Glutamatergic neuron (in vitro differentiated cells): ENCODE measurements at regions not wholly inside any gene's neighbourhood (a gene's known extent, or its start where the extent isn't known, plus 50 kb on each side); places are given as distances from the start of the nearest gene placed in this dataset.

Experiments used
- DNase-seq: peaks from one replicate; pipeline ENCODE4 v3.0.0; 2022
- H3K27ac Mint-ChIP-seq: one replicate; pipeline ENCODE4 v1.8.0; 2020; ENCODE audit warnings: mild to moderate bottlenecking, mixed read lengths, inconsistent platforms; ENCODE audit not compliant: unreplicated experiment
- H3K27me3 Mint-ChIP-seq: one replicate; pipeline ENCODE4 v1.8.0; 2020; ENCODE audit warnings: mild to moderate bottlenecking, moderate library complexity, mixed read lengths, inconsistent platforms; ENCODE audit not compliant: unreplicated experiment
- H3K36me3 Mint-ChIP-seq: one replicate; pipeline ENCODE4 v1.8.0; 2020; ENCODE audit warnings: mild to moderate bottlenecking, mixed read lengths, inconsistent platforms; ENCODE audit not compliant: unreplicated experiment
- H3K4me1 Mint-ChIP-seq: one replicate; pipeline ENCODE4 v1.8.0; 2020; ENCODE audit warnings: mild to moderate bottlenecking, low read depth, mixed read lengths, inconsistent platforms; ENCODE audit not compliant: unreplicated experiment
- H3K4me3 Mint-ChIP-seq: one replicate; pipeline ENCODE4 v1.8.0; 2020; ENCODE audit warnings: mild to moderate bottlenecking, mixed read lengths, inconsistent platforms; ENCODE audit not compliant: unreplicated experiment
- H3K9me3 Mint-ChIP-seq: one replicate; pipeline ENCODE4 v1.8.0; 2020; ENCODE audit warnings: mild to moderate bottlenecking, moderate library complexity, mixed read lengths, inconsistent platforms; ENCODE audit not compliant: unreplicated experiment
- CTCF ChIP-seq: fragments of 200-600 bp; sonication (generic); IDR thresholded peaks from one replicate; pipeline ENCODE4 v1.5.0; 2021; ENCODE audit not compliant: partially characterized antibody, unreplicated experiment

GRCh38 chr2:18820966-18821365, 231.6 kb upstream of the NT5C1B start:
- TF ChIP-seq CTCF = no peak
- Mint-ChIP-seq H3K4me1 (no peaks in the 10 kb centered on the region), H3K9me3 (peaks cover 4% of the 10 kb centered on the region), H3K27ac (no peak overlapping the region), H3K27me3 (peaks cover 2% of the 10 kb centered on the region), H3K36me3 (no peaks in the 10 kb centered on the region), H3K4me3 (no peak overlapping the region)
- no peak for DNase-seq

GRCh38 chr2:18819566-18819965, 230.2 kb upstream of the NT5C1B start:
- peaks cover 2% of the 10 kb centered on the region for H3K27me3 Mint-ChIP-seq
- no peaks in the 10 kb centered on the region for H3K36me3 Mint-ChIP-seq
- TF ChIP-seq CTCF = no peak
- H3K4me1 Mint-ChIP-seq = no peaks in the 10 kb centered on the region
- peaks cover 4% of the 10 kb centered on the region for H3K9me3 Mint-ChIP-seq
- DNase-seq = no peak
- H3K27ac Mint-ChIP-seq = no peak overlapping the region
- no peak overlapping the region for H3K4me3 Mint-ChIP-seq

- Mint-ChIP-seq H3K9me3 (peaks cover 7% of the 10 kb centered on the region), H3K4me3 (no peak overlapping the region), H3K36me3 (no peaks in the 10 kb centered on the region), H3K27me3 (peaks cover 2% of the 10 kb centered on the region), H3K27ac (no peak overlapping the region), H3K4me1 (peaks cover 15% of the 10 kb centered on the region)
- DNase-seq = no peak
- TF ChIP-seq CTCF = no peak
These were observed 225.0 kb upstream of the NT5C1B start for GRCh38 chr2:18814387-18814786.

GRCh38 chr2:18804536-18804935, 215.2 kb upstream of the NT5C1B start:
- TF ChIP-seq CTCF = no peak
- H3K27me3 Mint-ChIP-seq = no peaks in the 10 kb centered on the region
- H3K36me3 Mint-ChIP-seq = no peaks in the 10 kb centered on the region
- DNase-seq = no peak
- H3K9me3 Mint-ChIP-seq = no peaks in the 10 kb centered on the region
- H3K4me3 Mint-ChIP-seq = no peak overlapping the region
- H3K27ac Mint-ChIP-seq = no peak overlapping the region
- H3K4me1 Mint-ChIP-seq = no peaks in the 10 kb centered on the region

GRCh38 chr2:18803141-18803939, 214.0 kb upstream of the NT5C1B start:
- DNase-seq = no peak
- Mint-ChIP-seq H3K4me3 (no peak overlapping the region), H3K9me3 (no peaks in the 10 kb centered on the region), H3K4me1 (no peaks in the 10 kb centered on the region), H3K27me3 (no peaks in the 10 kb centered on the region), H3K36me3 (no peaks in the 10 kb centered on the region), H3K27ac (no peak overlapping the region)
- no peak for TF ChIP-seq CTCF
